H9 (cell line): ENCODE measurements at regions not wholly inside any gene's neighbourhood (a gene's known extent, or its start where the extent isn't known, plus 50 kb on each side); places are given as distances from the start of the nearest gene placed in this dataset.

Source experiments
- DNase-seq: peaks from one replicate; pipeline ENCODE4 v3.0.0-alpha.2; 2017
- H2AFZ ChIP-seq: one replicate; pipeline ENCODE4 v1.6.1; 2013; ENCODE audit warnings: mild to moderate bottlenecking, low read length, control low read depth, moderate library complexity
- H2AK5ac ChIP-seq: 2 replicates; pipeline ENCODE4 v1.6.1; 2013; ENCODE audit warnings: low read length, control low read depth, mixed read lengths; ENCODE audit not compliant: insufficient read length
- H2BK120ac ChIP-seq: one replicate; pipeline ENCODE4 v1.6.1; 2013; ENCODE audit warnings: low read depth, mild to moderate bottlenecking, low read length, control low read depth, inconsistent platforms; ENCODE audit not compliant: poor library complexity, severe bottlenecking
- H2BK12ac ChIP-seq: 2 replicates; pipeline ENCODE4 v1.6.1; 2013; ENCODE audit warnings: low read length, control low read depth, mixed read lengths, low read depth; ENCODE audit not compliant: insufficient read length
- H2BK15ac ChIP-seq: 2 replicates; pipeline ENCODE4 v1.6.1; 2013; ENCODE audit warnings: low read depth, low read length, control low read depth
- H2BK20ac ChIP-seq: one replicate; pipeline ENCODE4 v1.6.1; 2013; ENCODE audit warnings: low read depth, mild to moderate bottlenecking, low read length, control low read depth, inconsistent platforms; ENCODE audit not compliant: poor library complexity, severe bottlenecking
- H2BK5ac ChIP-seq: 2 replicates; pipeline ENCODE4 v1.6.1; 2013; ENCODE audit warnings: low read length, control low read depth, mixed read lengths; ENCODE audit not compliant: insufficient read length
- H3K14ac ChIP-seq: 2 replicates; pipeline ENCODE4 v1.6.1; 2013; ENCODE audit warnings: low read length, control low read depth; ENCODE audit not compliant: insufficient read depth
- H3K18ac ChIP-seq: 2 replicates; pipeline ENCODE4 v1.6.1; 2013; ENCODE audit warnings: low read depth, mild to moderate bottlenecking, mixed read lengths, low read length, control low read depth; ENCODE audit not compliant: insufficient read length
- H3K23ac ChIP-seq: 2 replicates; pipeline ENCODE4 v1.6.1; 2013; ENCODE audit warnings: low read length, control low read depth, mixed read lengths, low read depth; ENCODE audit not compliant: insufficient read length
- H3K23me2 ChIP-seq: 2 replicates; pipeline ENCODE4 v1.6.1; 2013; ENCODE audit warnings: low read depth, mild to moderate bottlenecking, mixed read lengths, low read length, control low read depth; ENCODE audit not compliant: insufficient read length, poor library complexity, severe bottlenecking
- H3K27ac ChIP-seq: 2 replicates; pipeline ENCODE4 v1.5.1; 2013; ENCODE audit warnings: low read length, control low read depth, mixed read lengths, low read depth; ENCODE audit not compliant: insufficient read length
- H3K27me3 ChIP-seq: 2 replicates; pipeline ENCODE4 v1.6.1; 2013; ENCODE audit warnings: low read length, control low read depth, inconsistent platforms; ENCODE audit not compliant: insufficient read depth
- H3K4ac ChIP-seq: 2 replicates; pipeline ENCODE4 v1.6.1; 2013; ENCODE audit warnings: low read depth, mild to moderate bottlenecking, control low read depth, inconsistent platforms, low read length, moderate library complexity
- H3K4me1 ChIP-seq: 2 replicates; pipeline ENCODE4 v1.6.1; 2013; ENCODE audit warnings: low read length, control low read depth, inconsistent platforms; ENCODE audit not compliant: insufficient read depth
- H3K4me2 ChIP-seq: 2 replicates; pipeline ENCODE4 v1.6.1; 2013; ENCODE audit warnings: low read length, control low read depth, mixed read lengths; ENCODE audit not compliant: insufficient read length, insufficient read depth
- H3K56ac ChIP-seq: 2 replicates; pipeline ENCODE4 v1.6.1; 2013; ENCODE audit warnings: low read depth, mild to moderate bottlenecking, mixed read lengths, low read length, control low read depth; ENCODE audit not compliant: insufficient read length
- H3K79me1 ChIP-seq: 2 replicates; pipeline ENCODE4 v1.6.1; 2013; ENCODE audit warnings: low read depth, mild to moderate bottlenecking, moderate library complexity, low read length, control low read depth, inconsistent platforms; ENCODE audit not compliant: insufficient read depth, poor library complexity, severe bottlenecking
- H3K79me2 ChIP-seq: 2 replicates; pipeline ENCODE4 v1.6.1; 2013; ENCODE audit warnings: low read length, control low read depth, inconsistent platforms; ENCODE audit not compliant: insufficient read depth
- H3K9ac ChIP-seq: 2 replicates; pipeline ENCODE4 v1.6.1; 2013; ENCODE audit warnings: low read length, control low read depth, mixed read lengths; ENCODE audit not compliant: insufficient read length; ENCODE audit errors: extremely low read depth
- H3K9me3 ChIP-seq: one replicate; pipeline ENCODE4 v1.6.1; 2013; ENCODE audit warnings: low read depth, low read length, inconsistent platforms; ENCODE audit not compliant: control insufficient read depth
- H3T11ph ChIP-seq: one replicate; pipeline ENCODE4 v1.6.1; 2013; ENCODE audit warnings: mild to moderate bottlenecking, low read length, control low read depth, inconsistent platforms
- H4K20me1 ChIP-seq: one replicate; pipeline ENCODE4 v1.6.1; 2013; ENCODE audit not compliant: control insufficient read depth, insufficient read length, insufficient read depth
- H4K5ac ChIP-seq: 2 replicates; pipeline ENCODE4 v1.6.1; 2013; ENCODE audit warnings: low read depth, mild to moderate bottlenecking, mixed read lengths, low read length, control low read depth; ENCODE audit not compliant: insufficient read length
- H4K8ac ChIP-seq: replicated peaks from 2 replicates; pipeline ENCODE4 v1.6.1; 2013; ENCODE audit warnings: low read length, control low read depth, mixed read lengths, low read depth; ENCODE audit not compliant: insufficient read length
- H4K91ac ChIP-seq: 2 replicates; pipeline ENCODE4 v1.6.1; 2013; ENCODE audit warnings: low read depth, mild to moderate bottlenecking, moderate library complexity, mixed read lengths, low read length, control low read depth; ENCODE audit not compliant: insufficient read length
- H3K27ac Mint-ChIP-seq, 3 experiments: 2 replicates in 2 of 3; 3 replicates in 1 of 3; pipeline ENCODE4 v1.8.0; 2020 to 2021; ENCODE audit warnings: mixed read lengths in 3 of 3, mild to moderate bottlenecking in 1 of 3, moderate library complexity in 1 of 3
- H3K27me3 Mint-ChIP-seq: 2 replicates; pipeline ENCODE4 v1.8.0; 2021; ENCODE audit warnings: low read depth, mild to moderate bottlenecking, moderate library complexity, mixed read lengths
- H3K36me3 Mint-ChIP-seq, 3 experiments: 2 replicates in 2 of 3; 3 replicates in 1 of 3; pipeline ENCODE4 v1.8.0; 2020 to 2021; ENCODE audit warnings: low read depth in 3 of 3, mixed read lengths in 3 of 3; ENCODE audit not compliant: insufficient read depth in 1 of 3
- H3K4me1 Mint-ChIP-seq, 2 experiments: 2 replicates each; pipeline ENCODE4 v1.8.0; 2020; ENCODE audit warnings: mixed read lengths in 2 of 2
- H3K4me3 Mint-ChIP-seq, 2 experiments: 2 replicates in 1 of 2; 3 replicates in 1 of 2; pipeline ENCODE4 v1.8.0; 2020 to 2021; ENCODE audit warnings: mild to moderate bottlenecking in 2 of 2, mixed read lengths in 2 of 2, moderate library complexity in 1 of 2
- H3K9me3 Mint-ChIP-seq, 2 experiments: 2 replicates in 1 of 2; 3 replicates in 1 of 2; pipeline ENCODE4 v1.8.0; 2020; ENCODE audit warnings: mild to moderate bottlenecking in 2 of 2, mixed read lengths in 2 of 2, moderate library complexity in 1 of 2
- CTCF ChIP-seq: fragments of 200-600 bp; sonication (generic); conservative IDR thresholded peaks from 3 replicates; pipeline ENCODE4 v1.8.0; 2021; ENCODE audit warnings: antibody characterized with exemption, mild to moderate bottlenecking
- WGBS: extraction: QIAGEN DNeasy Blood & Tissue Kit; methylation state at CpG from one replicate; pipeline ENCODE4 v1.1.7; 2013; ENCODE audit warnings: missing lambda C conversion rate, low lambda C conversion rate, mixed read lengths; ENCODE audit not compliant: insufficient read length; ENCODE audit errors: extremely low coverage; 5-methylcytosine and 5-hydroxymethylcytosine counted together

DNA sequence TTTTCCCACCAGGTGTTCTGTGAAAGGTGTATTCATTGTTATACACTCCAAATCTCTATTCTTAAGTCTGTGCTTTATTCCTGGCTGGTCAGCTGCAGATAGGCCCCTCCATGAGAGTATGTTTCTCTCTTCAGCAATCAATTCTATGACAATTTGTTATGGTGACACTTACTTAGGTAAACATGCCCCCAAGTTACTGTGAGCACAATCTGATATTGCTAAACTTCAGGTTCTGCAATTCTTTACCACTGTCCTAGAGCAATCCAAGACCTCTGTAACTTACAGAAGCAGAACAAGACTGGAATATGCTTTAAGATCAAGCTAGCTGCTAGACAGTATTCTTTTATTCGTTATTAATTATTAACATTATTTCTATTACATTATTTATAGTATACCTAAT lies 391.9 kb downstream of the FRK start:
- H3K4me3 Mint-ChIP-seq = no peak overlapping the region
- no peak overlapping the region for H4K91ac ChIP-seq
- TF ChIP-seq CTCF = no peak

More for the DNA sequence above, 391.9 kb downstream of the FRK start:
- no peaks in the 10 kb centered on the region for H3K9me3 ChIP-seq
- no peak overlapping the region for H3K4me2 ChIP-seq
- H4K20me1 ChIP-seq = no peaks in the 10 kb centered on the region
- no peaks in the 10 kb centered on the region for H3K79me2 ChIP-seq
- H2BK12ac ChIP-seq = no peak overlapping the region
- H2AFZ ChIP-seq = no peak overlapping the region
- H3K9ac ChIP-seq = no peak overlapping the region
- H2AK5ac ChIP-seq = no peak overlapping the region
- no peaks in the 10 kb centered on the region for H3K36me3 Mint-ChIP-seq
- H3K23ac ChIP-seq = no peak overlapping the region
- H3K9me3 Mint-ChIP-seq = no peaks in the 10 kb centered on the region
- no peak overlapping the region for H3K56ac ChIP-seq
- H4K8ac ChIP-seq = no peak overlapping the region
- no peak overlapping the region for H3K14ac ChIP-seq
- H4K5ac ChIP-seq = no peak overlapping the region
- no peak overlapping the region for H3K18ac ChIP-seq
- no CpG with 5 or more reads among the region's 1 CpG for WGBS
- H2BK120ac ChIP-seq = no peak overlapping the region
- H3T11ph ChIP-seq = no peak overlapping the region
- no peak overlapping the region for H2BK15ac ChIP-seq
- no peaks in the 10 kb centered on the region for H3K27me3 ChIP-seq
- no peaks in the 10 kb centered on the region for H3K27me3 Mint-ChIP-seq
- no peak overlapping the region for H2BK20ac ChIP-seq
- DNase-seq = no peak
- H3K4me1 ChIP-seq = no peaks in the 10 kb centered on the region
- H3K27ac ChIP-seq = no peak overlapping the region
- peaks cover 11 to 21% of the 10 kb centered on the region in 2 experiments for H3K4me1 Mint-ChIP-seq
- no peak overlapping the region for H2BK5ac ChIP-seq
- H3K23me2 ChIP-seq = no peaks in the 10 kb centered on the region
- H3K79me1 ChIP-seq = no peaks in the 10 kb centered on the region
- no peak overlapping the region for H3K27ac Mint-ChIP-seq
- H3K4ac ChIP-seq = no peak overlapping the region
